Stromal cell of bone marrow (primary cell): ENCODE measurements at regions not wholly inside any gene's neighbourhood (a gene's known extent, or its start where the extent isn't known, plus 50 kb on each side); places are given as distances from the start of the nearest gene placed in this dataset.
"Not testable (repeated sequence)": the region's sequence is repeated elsewhere in the genome, so short reads cannot be mapped to it uniquely, and the experiment has no call there.

ENCODE experiments used
- DNase-seq: peaks from one replicate; pipeline ENCODE4 v3.0.0-alpha.2; 2012; ENCODE audit warnings: low read depth

DNA sequence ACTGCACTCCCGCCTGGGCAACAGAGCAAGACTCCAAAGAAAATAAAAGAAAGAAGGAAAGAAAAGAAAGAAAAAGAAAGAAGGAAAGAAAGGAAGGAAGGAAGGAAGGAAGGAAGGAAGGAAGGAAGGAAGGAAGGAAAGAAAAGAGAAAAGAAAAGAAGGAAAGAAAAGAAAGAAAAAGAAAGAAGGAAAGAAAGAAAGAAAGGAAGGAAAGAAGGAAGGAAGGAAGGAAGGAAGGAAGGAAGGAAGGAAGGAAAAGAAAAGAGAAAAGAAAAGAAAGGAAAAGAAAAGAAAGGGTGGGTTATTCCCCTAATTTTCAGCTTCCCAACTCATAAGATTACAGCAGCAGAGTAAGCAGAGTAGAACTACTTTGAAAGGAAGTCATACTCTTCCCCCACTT lies 64.4 kb downstream of the TMEM200C start:
- DNase-seq, result not testable (repeated sequence)

- no peak for DNase-seq
Measured at GRCh38 chr18:5828913-5829312, 66.4 kb downstream of the TMEM200C start.

GRCh38 chr18:5825663-5826062 lies 69.7 kb downstream of the TMEM200C start:
- DNase-seq, result no peak

GRCh38 chr18:5824370-5824984 lies 70.8 kb downstream of the TMEM200C start:
- DNase-seq, result no peak

- no peak for DNase-seq
Measured at GRCh38 chr18:5817816-5818215, 77.5 kb downstream of the TMEM200C start.

- no peak for DNase-seq
Measured at GRCh38 chr18:5806860-5807259, 88.5 kb downstream of the TMEM200C start.

GRCh38 chr18:5787936-5788335 lies 107.4 kb downstream of the TMEM200C start:
- DNase-seq, result no peak

- DNase-seq, result no peak
Measured at GRCh38 chr18:5779922-5780321, 115.4 kb downstream of the TMEM200C start.

DNA sequence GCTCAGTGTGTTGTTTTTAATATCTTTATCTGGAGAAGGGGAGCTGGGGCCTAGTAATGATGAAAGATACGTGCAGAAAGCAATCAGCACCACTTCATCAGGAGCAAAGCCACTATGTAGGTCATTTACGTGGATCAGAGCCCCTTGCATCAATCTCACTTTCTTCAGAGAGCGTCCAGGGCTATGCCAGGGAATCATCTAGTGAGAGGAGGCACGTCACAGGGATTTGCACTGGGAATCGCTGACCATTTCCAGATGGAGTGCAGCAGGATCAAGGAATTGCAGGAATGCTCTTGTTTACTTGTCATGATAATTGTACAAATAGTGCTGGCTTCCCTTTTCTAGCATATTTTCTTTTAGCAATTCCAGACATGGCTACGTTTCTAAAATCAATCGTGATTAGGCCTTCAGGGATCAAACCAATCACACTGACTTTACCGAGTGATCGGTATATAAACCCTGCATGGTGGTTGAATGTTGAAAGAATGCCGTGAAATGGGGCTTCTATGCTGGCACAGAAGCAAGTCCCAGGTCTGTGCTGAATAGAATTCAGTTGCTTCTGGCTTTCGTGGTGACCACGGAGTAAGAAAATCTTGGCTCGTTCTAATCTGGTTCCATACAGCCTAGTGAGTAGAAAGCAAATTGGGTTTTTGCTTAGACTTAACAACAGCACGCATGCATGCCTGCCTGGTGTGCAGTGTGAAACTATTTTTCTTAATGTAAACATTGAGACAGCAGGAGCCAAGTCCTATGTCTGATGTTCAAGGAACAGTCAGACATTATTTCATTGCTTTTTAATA lies 122.8 kb downstream of the TMEM200C start:
- DNase-seq, result no peak

DNA sequence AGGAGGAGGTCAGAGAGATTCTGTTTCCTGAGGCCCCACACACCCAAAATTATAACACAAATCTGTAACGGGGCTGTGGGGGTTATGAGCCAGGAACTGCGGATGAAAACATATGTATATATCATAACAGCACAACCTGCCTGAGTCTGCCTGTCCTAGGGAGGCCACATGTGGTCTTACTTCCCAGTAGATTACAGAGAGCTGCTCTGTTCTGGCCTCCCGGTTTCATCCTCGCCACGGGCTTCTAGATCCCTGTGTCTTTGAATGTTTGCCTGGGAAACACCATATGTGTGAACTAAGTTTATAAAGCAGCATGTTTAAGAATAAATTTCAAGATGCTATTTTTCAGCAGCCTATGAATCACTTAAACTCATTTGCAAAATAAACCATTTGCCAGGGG lies 124.0 kb downstream of the TMEM200C start:
- DNase-seq, result no peak

GRCh38 chr18:5770176-5770575 lies 125.1 kb downstream of the TMEM200C start:
- DNase-seq, result no peak

DNA sequence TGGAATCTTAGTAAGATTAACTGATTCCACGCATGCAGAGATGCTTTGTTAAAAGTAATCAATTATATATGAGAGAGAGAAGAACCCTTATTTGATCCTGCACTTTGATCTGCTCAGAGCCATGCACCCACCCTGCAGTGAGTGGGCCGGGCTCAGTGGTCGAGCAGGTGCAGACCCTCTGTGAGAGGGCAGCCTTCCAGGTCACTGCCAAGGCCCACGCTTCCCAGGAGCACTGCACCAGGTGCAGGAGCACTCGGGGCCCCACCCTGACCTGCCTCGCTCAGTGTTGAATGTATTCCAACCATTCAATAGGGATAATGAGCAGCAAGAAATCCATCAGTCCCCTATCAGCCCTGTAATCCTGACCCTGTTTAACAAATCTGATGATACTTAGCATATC lies 126.9 kb downstream of the TMEM200C start:
- DNase-seq, result no peak

- DNase-seq, result no peak
Measured at GRCh38 chr18:5759194-5759593, 136.1 kb downstream of the TMEM200C start.

- DNase-seq, result no peak
Measured at GRCh38 chr18:5756823-5757222, 138.5 kb downstream of the TMEM200C start.

- no peak for DNase-seq
Measured at GRCh38 chr18:5747678-5748077, 147.6 kb downstream of the TMEM200C start.

DNA sequence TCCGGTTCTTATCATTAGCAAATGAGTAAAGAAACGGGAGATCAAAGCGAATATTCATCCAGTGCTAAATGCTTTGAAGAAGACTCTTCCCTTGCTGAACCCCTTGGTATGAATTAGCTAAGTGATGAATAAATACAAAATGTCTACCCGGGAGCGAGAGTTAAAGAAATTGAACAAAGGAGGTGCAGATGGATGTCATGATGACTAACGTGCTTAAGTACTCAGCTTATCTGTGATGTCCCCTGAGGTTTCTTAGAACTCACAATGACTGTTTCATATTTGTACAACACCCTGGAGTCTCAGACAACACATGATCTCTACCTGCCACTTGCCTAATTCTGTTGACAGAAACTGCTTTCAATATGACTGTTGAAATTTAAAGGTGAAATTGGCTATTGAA lies 148.5 kb downstream of the TMEM200C start:
- no peak for DNase-seq

GRCh38 chr18:5744659-5745058 lies 150.7 kb downstream of the TMEM200C start:
- no peak for DNase-seq

- DNase-seq, result no peak
Measured at GRCh38 chr18:5738526-5738925, 156.8 kb downstream of the TMEM200C start.

DNA sequence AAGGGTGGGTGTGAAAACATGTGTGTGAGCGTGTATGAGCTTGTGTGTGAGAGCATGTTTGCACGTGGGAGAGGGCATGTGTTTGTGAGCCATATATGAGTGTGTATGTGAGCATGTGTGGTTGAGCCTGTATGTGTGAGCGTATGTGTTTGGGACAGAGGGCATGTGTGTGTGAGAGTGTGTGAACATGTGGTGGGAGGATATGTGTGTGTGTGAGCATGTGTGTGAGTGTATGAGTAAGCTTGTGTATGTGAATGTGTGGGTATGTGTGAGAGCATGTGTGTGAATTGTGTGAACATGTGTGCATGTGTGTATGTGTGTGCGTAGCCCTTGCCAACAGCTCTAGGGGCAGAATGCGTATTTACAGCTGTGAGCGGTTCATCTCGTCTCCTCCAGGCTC lies 163.0 kb downstream of the TMEM200C start:
- DNase-seq, result no peak

DNA sequence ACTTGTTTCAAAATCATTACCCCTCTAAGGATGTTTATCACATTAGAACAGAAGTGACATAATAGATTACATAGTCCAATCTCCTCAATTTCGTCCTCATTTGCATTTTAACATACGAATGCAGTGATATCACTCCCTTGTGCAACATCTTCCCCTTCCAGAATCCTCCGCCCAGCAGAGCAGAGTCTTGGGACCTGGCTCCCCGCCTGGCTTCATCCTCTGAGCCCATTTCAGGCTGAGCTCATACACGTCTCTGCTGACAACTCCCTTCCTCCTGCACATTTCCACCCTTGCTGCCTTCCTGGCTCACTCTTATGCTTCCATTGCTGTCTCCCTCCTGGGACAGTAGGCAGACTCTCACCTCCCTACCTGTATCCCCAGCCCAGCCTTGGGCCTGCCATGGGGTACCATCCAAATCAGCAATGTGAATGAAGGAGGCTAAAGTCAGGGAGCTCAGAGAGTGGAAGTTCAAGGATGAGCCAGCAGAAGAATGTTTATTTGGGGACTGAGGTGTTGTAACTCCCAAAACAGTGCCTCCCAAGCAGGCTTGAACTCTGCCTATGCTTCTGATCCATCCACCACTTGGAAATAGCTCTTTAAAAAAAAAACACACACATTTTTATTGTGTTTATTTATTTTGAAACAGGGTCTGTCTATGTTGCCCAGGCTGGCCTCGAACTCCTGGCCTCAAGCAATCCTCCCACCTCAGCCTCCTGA lies 165.2 kb downstream of the TMEM200C start:
- DNase-seq, result no peak

- no peak for DNase-seq
Measured at GRCh38 chr18:5728531-5728930, 166.8 kb downstream of the TMEM200C start.

- no peak for DNase-seq
Measured at GRCh38 chr18:5726011-5726410, 169.3 kb downstream of the TMEM200C start.

DNA sequence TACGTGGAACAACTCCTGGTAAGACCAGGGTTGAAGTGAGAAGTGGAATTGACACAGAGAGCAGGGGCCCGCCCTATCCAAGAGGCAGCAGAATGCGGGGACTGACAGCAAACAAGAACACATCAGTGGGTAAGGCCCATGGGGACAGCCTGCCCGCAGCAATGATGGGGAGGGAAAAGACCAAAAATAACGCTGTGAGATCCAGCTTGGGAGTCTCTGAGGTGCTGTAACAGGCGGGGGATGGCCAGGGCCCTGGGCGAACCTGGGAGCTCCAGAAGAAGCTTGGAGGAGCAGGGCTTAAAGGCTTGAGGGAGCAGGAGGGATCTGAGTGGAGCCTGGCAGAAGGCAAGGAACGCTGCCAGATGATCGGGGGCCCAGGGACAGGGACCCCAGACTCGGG lies 173.4 kb downstream of the TMEM200C start:
- DNase-seq, result no peak
